NB4 (cell line): ENCODE measurements at regions not wholly inside any gene's neighbourhood (a gene's known extent, or its start where the extent isn't known, plus 50 kb on each side); places are given as distances from the start of the nearest gene placed in this dataset.

Experiments
- DNase-seq: peaks from one replicate; pipeline ENCODE4 v3.0.0; 2010; ENCODE audit warnings: low read depth
- H3K4me3 ChIP-seq: one replicate; pipeline ENCODE4 v1.5.1; 2011; ENCODE audit warnings: mild to moderate bottlenecking, low read depth, low read length, moderate library complexity
- MYC ChIP-seq: IDR thresholded peaks from 2 replicates; pipeline ENCODE4 v1.6.1; 2011; ENCODE audit warnings: low read depth, low read length
- POLR2A ChIP-seq: IDR thresholded peaks from 2 replicates; pipeline ENCODE4 v1.6.1; 2011; ENCODE audit warnings: mild to moderate bottlenecking; ENCODE audit not compliant: insufficient read length; ENCODE audit errors: extremely low read depth
- TF ChIP-seq, protein P1 (sequence below): IDR thresholded peaks from one replicate; pipeline ENCODE4 v1.5.1; 2012; ENCODE audit warnings: low read depth, low read length
- TF ChIP-seq, protein P2 (sequence below): IDR thresholded peaks from 2 replicates; pipeline ENCODE4 v1.6.1; 2011; ENCODE audit warnings: low read depth, low read length

DNA sequence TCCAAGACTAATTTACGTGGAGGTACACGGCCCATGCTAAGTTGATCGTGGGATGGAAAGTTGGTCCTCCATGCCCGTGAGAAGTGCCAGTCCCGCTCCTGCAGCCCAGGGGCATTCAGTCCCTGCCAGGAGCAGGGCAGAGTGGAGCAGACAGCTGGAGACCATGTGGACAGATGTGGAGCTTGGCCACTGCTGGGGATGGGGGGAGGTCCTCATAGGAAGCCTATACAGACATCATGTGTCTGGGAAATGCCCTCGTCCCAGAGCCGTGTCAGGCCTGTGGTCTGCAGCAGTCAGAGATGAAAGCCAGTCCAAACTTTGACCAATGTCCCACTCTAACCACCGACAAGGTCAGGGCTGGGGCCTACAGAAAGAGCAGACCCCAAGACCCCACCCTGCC, 118.4 kb downstream of the CPZ start:
- TF ChIP-seq, protein P1, sequence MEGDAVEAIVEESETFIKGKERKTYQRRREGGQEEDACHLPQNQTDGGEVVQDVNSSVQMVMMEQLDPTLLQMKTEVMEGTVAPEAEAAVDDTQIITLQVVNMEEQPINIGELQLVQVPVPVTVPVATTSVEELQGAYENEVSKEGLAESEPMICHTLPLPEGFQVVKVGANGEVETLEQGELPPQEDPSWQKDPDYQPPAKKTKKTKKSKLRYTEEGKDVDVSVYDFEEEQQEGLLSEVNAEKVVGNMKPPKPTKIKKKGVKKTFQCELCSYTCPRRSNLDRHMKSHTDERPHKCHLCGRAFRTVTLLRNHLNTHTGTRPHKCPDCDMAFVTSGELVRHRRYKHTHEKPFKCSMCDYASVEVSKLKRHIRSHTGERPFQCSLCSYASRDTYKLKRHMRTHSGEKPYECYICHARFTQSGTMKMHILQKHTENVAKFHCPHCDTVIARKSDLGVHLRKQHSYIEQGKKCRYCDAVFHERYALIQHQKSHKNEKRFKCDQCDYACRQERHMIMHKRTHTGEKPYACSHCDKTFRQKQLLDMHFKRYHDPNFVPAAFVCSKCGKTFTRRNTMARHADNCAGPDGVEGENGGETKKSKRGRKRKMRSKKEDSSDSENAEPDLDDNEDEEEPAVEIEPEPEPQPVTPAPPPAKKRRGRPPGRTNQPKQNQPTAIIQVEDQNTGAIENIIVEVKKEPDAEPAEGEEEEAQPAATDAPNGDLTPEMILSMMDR: no peak
- TF ChIP-seq, protein P2, sequence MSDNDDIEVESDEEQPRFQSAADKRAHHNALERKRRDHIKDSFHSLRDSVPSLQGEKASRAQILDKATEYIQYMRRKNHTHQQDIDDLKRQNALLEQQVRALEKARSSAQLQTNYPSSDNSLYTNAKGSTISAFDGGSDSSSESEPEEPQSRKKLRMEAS: no peak
- no peak for TF ChIP-seq POLR2A
- TF ChIP-seq MYC: no peak
- H3K4me3 ChIP-seq: no peak overlapping the region
- DNase-seq: no peak

DNA sequence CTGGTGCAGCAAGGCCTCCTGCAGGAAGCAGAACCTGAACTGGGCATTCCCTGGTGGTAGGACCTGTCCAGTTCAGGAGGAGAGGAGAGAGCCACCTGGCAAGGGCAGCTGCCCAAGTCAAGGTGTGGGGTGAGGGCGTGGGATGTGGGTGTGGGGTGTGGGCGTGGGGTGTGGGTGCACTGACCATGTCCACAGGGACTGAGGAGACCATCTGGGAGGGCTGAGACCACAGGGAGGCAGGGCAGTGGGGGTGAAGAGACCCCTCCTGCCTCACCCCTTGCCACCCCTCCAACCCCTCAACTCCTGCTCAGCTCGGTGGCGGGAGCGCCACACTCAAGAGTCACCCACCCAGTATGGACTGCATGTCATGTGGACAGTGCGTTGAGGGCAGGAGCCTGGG, 117.9 kb downstream of the CPZ start:
- TF ChIP-seq, protein P1: no peak
- TF ChIP-seq, protein P2: no peak
- TF ChIP-seq POLR2A (no peak), MYC (no peak)
- no peak for DNase-seq
- H3K4me3 ChIP-seq: no peak overlapping the region

DNA sequence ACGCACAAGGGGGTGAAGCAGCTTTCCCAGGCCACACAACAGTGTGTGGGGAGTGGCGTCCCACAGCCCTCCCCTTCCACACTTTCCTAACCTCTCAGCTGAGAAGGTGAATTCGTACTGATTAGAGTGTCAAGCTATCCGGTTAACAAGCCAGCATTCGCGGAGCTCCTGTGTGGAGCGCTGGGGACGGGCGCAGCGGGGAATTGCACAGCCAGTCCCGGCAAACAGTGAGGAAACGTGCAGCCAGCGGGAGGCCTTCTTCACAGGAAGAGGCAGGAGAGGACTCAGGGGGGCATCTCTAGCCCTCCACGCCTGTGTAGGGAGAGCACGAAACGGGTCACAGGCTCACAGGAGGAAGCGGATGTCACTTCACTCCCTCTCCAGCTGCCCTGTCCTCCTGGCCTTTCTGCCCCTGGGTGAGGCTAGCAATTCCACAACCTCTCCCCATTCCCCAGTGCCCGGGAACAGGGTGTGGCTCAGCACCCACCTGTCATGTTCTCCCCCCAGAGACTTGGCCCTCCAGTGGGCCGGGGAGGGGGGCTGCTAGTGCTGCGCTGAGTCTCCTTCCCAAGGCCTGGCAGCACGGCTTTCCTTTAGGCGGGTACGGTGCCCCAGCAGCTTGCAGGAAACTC, 117.3 kb downstream of the CPZ start:
- no peak overlapping the region for H3K4me3 ChIP-seq
- no peak for DNase-seq
- TF ChIP-seq, protein P2: no peak
- TF ChIP-seq, protein P1: no peak
- TF ChIP-seq POLR2A: no peak
- TF ChIP-seq MYC: no peak

DNA sequence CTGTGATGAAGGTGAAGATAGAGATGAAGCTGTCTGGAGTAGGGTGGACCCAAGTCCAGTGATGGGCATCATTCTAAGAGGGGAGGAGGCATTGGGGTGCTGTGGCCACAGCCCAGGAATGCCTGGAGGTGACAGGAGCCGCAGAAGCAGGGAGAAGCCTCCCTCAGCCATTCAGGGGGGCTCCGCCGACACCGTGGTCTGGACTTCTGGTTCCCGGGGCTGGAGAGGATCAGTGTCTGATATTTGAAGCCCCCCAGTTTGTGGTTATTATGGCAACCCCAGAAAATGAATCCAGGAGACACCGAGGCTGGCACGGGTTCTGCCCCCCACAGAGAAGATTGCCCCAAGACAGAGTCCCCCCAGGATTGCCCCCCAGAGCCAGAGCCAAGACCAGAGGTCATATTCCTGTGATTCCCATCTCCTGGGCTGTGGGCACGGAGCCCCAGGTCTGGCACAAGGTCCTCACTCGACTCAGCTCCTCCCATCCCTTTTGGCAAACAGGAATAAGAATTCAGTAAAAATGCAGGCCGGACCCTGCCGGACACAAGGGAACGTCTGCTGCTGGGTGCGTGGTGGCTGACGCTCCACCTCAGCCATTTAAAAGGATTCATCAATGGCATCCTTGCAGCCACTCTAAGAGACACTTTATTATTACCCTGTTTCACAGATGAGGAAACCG, 116.6 kb downstream of the CPZ start:
- TF ChIP-seq, protein P1: no peak
- TF ChIP-seq MYC (no peak), POLR2A (no peak)
- TF ChIP-seq, protein P2: no peak
- no peak for DNase-seq
- no peak overlapping the region for H3K4me3 ChIP-seq

DNA sequence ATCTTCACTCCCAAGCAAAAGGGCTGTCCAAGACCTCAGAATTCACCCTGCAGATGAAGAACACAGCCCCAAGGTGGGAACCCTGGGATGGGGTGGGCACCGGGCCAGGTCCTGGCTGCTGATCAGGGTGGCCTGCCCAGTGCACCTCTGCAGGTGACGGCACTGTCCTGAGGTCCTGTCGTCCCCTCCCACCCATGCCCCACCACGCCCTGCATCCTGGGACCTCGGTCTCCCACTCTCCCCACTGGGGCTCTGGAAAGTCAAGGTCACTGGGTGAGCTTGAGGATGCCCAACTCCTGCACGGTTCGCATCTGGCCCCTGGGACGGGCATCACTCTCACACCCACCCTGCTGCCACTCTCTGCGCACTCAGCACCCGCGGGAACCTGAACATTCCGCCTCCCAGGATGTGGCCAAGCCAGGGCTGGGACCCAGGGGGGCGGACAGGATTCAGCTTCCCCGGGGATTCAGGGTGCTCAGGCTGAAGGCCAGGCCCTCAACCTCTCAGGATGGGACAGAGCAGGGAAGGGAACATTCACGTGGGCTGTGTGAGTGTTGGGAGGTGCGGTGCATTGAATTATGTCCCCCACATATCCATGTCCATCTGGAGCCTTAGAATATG, 115.9 kb downstream of the CPZ start:
- TF ChIP-seq POLR2A: no peak
- TF ChIP-seq, protein P2: no peak
- TF ChIP-seq, protein P1: no peak
- TF ChIP-seq MYC: no peak
- DNase-seq: no peak
- no peak overlapping the region for H3K4me3 ChIP-seq
